Loucy (cell line): ENCODE measurements at regions not wholly inside any gene's neighbourhood (a gene's known extent, or its start where the extent isn't known, plus 50 kb on each side); places are given as distances from the start of the nearest gene placed in this dataset.

ENCODE experiments used
- H2AFZ ChIP-seq: fragments of 200-600 bp; sonication (generic); 2 replicates; pipeline ENCODE4 v1.6.0; 2016; ENCODE audit warnings: antibody characterized with exemption, mild to moderate bottlenecking, low read length, moderate library complexity
- H3F3A ChIP-seq: fragments of 200-600 bp; 2 replicates; pipeline ENCODE4 v1.6.0; 2016; ENCODE audit warnings: antibody characterized with exemption, low read depth, mild to moderate bottlenecking
- H3K27me3 ChIP-seq: fragments of 200-600 bp; sonication (generic); 2 replicates; pipeline ENCODE4 v1.6.1; 2014; ENCODE audit warnings: low read length, mild to moderate bottlenecking; ENCODE audit not compliant: insufficient read depth, poor library complexity, severe bottlenecking
- H3K36me3 ChIP-seq: fragments of 200-600 bp; sonication (generic); 2 replicates; pipeline ENCODE4 v1.6.1; 2016; ENCODE audit warnings: low read length; ENCODE audit not compliant: insufficient read depth
- H3K4me1 ChIP-seq: fragments of 200-600 bp; sonication (generic); 2 replicates; pipeline ENCODE4 v1.5.1; 2014; ENCODE audit warnings: low read length, mild to moderate bottlenecking; ENCODE audit not compliant: insufficient read depth, poor library complexity, severe bottlenecking
- H3K4me2 ChIP-seq: fragments of 200-600 bp; sonication (generic); 2 replicates; pipeline ENCODE4 v1.6.0; 2014; ENCODE audit warnings: antibody characterized with exemption, low read length, low read depth, mild to moderate bottlenecking; ENCODE audit not compliant: poor library complexity, severe bottlenecking
- H3K4me3 ChIP-seq: fragments of 200-600 bp; sonication (generic); 2 replicates; pipeline ENCODE4 v1.5.1; 2014; ENCODE audit warnings: low read length, mild to moderate bottlenecking, mixed read lengths; ENCODE audit not compliant: poor library complexity, severe bottlenecking
- H3K79me2 ChIP-seq: fragments of 200-600 bp; sonication (generic); 2 replicates; pipeline ENCODE4 v1.6.1; 2014; ENCODE audit warnings: low read length; ENCODE audit not compliant: insufficient read depth
- H3K9ac ChIP-seq: fragments of 200-600 bp; sonication (generic); 2 replicates; pipeline ENCODE4 v1.6.0; 2014; ENCODE audit warnings: mild to moderate bottlenecking, low read depth, low read length, moderate library complexity; ENCODE audit not compliant: poor library complexity, severe bottlenecking
- H3K9me2 ChIP-seq: fragments of 200-600 bp; sonication (generic); replicated peaks from 2 replicates; pipeline ENCODE4 v1.6.1; 2016; ENCODE audit warnings: low read depth, low read length, mixed read lengths
- H3K9me3 ChIP-seq: fragments of 200-600 bp; sonication (generic); 2 replicates; pipeline ENCODE4 v1.6.1; 2014; ENCODE audit warnings: mild to moderate bottlenecking, antibody characterized with exemption, low read length, low read depth; ENCODE audit not compliant: insufficient read depth
- H4K20me1 ChIP-seq: fragments of 200-600 bp; sonication (generic); 2 replicates; pipeline ENCODE4 v1.6.0; 2014; ENCODE audit warnings: antibody characterized with exemption, low read length, mild to moderate bottlenecking; ENCODE audit not compliant: insufficient read depth, poor library complexity, severe bottlenecking
- EZH2phosphoT487 ChIP-seq: fragments of 200-600 bp; IDR thresholded peaks from 2 replicates; pipeline ENCODE4 v1.6.1; 2018; ENCODE audit warnings: antibody characterized with exemption, mild to moderate bottlenecking, moderate library complexity, borderline replicate concordance
- TF ChIP-seq, protein P1 (sequence below): fragments of 200-600 bp; sonication (generic); conservative IDR thresholded peaks from 2 replicates; pipeline ENCODE4 v1.5.1; 2014; ENCODE audit warnings: mild to moderate bottlenecking, antibody characterized with exemption, low read length

DNA sequence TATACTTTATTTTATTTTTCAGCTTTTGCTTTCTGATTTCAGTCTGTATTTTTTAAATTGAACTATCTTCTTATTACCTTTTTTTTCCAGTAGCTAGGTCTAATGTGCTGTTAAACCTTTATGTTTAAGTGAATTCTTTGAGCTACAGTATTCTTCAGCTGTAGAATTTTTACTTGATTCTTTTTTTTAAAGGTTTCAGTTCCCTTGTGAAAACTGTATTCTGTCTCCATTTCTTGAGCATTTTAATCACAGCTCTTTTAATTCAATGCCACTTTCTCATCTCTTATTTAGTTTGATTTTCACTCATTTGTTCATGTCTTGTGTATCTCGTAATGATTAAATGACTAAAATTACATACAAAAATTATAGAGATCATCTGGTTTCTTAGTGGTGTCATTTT is 233.8 kb downstream of the MTRR start:
- H3K4me1 ChIP-seq = no peaks in the 10 kb centered on the region
- H3K27me3 ChIP-seq = no peaks in the 10 kb centered on the region
- no peaks in the 10 kb centered on the region for H3K9me3 ChIP-seq
- no peaks in the 10 kb centered on the region for H3K9me2 ChIP-seq
- H4K20me1 ChIP-seq = no peaks in the 10 kb centered on the region
- no peaks in the 10 kb centered on the region for H3K36me3 ChIP-seq
- no peak overlapping the region for H3K4me2 ChIP-seq
- no peak overlapping the region for H3K9ac ChIP-seq
- H3F3A ChIP-seq = no peaks in the 10 kb centered on the region
- no peaks in the 10 kb centered on the region for H3K79me2 ChIP-seq
- TF ChIP-seq, protein P1, sequence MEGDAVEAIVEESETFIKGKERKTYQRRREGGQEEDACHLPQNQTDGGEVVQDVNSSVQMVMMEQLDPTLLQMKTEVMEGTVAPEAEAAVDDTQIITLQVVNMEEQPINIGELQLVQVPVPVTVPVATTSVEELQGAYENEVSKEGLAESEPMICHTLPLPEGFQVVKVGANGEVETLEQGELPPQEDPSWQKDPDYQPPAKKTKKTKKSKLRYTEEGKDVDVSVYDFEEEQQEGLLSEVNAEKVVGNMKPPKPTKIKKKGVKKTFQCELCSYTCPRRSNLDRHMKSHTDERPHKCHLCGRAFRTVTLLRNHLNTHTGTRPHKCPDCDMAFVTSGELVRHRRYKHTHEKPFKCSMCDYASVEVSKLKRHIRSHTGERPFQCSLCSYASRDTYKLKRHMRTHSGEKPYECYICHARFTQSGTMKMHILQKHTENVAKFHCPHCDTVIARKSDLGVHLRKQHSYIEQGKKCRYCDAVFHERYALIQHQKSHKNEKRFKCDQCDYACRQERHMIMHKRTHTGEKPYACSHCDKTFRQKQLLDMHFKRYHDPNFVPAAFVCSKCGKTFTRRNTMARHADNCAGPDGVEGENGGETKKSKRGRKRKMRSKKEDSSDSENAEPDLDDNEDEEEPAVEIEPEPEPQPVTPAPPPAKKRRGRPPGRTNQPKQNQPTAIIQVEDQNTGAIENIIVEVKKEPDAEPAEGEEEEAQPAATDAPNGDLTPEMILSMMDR = no peak
- no peak for TF ChIP-seq EZH2phosphoT487
- no peak overlapping the region for H2AFZ ChIP-seq
- no peak overlapping the region for H3K4me3 ChIP-seq

DNA sequence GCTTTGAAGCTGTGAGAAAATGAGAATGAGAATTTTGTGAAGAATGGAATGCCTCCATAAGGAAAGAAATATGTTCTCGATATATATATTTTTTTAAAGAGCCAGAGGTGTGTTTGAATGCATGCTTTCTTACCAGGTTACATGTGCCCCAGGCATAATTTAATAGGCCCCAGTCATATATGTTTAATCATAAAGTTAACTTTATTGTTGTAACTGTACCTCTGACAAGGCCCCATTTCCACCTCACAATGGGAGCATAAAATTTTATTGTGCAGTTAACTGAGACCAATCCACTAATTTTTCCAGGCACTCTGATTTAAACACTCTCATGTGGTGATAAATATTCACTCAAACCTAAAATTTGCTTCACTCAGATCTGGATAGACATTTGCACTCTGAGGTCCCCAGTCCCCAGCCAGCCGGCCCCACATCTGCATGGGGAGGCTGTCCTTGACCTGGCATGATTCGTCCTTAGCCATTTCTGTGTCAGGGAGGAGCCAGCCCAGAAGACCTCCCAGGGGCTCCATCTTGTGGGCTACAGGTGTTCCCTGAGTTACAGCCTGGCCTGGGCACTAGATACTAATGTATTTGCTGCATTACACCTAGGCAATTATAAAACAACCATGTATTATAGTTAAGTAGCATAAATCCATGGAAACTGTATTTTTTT is 245.8 kb downstream of the MTRR start:
- Histone ChIP-seq H3K9me3 (no peaks in the 10 kb centered on the region), H3K36me3 (no peaks in the 10 kb centered on the region), H3K9me2 (no peaks in the 10 kb centered on the region), H3K9ac (no peak overlapping the region), H3K4me2 (no peak overlapping the region), H3F3A (no peaks in the 10 kb centered on the region), H4K20me1 (no peaks in the 10 kb centered on the region), H3K27me3 (no peaks in the 10 kb centered on the region), H2AFZ (no peak overlapping the region), H3K4me1 (no peaks in the 10 kb centered on the region), H3K4me3 (no peak overlapping the region), H3K79me2 (no peaks in the 10 kb centered on the region)
- TF ChIP-seq EZH2phosphoT487 = no peak
- TF ChIP-seq, protein P1 = no peak

DNA sequence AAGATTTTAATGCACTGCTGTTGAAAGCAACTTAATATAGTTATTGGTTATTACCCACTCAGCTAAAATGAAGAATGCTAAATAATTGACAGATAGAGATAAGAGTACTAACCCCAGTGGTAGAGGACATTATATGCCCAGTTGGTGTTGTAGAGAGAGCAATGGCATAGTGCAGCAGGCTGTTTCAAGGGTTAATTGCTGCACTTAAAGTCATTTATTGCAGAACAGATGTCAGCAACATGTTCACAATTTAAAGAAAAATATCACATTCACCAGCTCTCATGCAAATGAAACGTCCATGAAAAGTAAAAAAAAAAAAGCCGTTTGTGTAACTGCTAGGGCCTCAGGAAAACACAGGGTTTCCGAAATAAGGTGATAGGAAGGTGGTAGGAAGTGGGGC is 254.6 kb downstream of the MTRR start:
- no peaks in the 10 kb centered on the region for H3K9me2 ChIP-seq
- no peak overlapping the region for H3K4me2 ChIP-seq
- no peak overlapping the region for H3K9ac ChIP-seq
- H3K9me3 ChIP-seq = no peaks in the 10 kb centered on the region
- no peaks in the 10 kb centered on the region for H3F3A ChIP-seq
- no peak overlapping the region for H3K4me3 ChIP-seq
- H4K20me1 ChIP-seq = no peaks in the 10 kb centered on the region
- no peaks in the 10 kb centered on the region for H3K79me2 ChIP-seq
- no peak overlapping the region for H2AFZ ChIP-seq
- no peaks in the 10 kb centered on the region for H3K4me1 ChIP-seq
- H3K27me3 ChIP-seq = no peaks in the 10 kb centered on the region
- no peak for TF ChIP-seq EZH2phosphoT487
- TF ChIP-seq, protein P1 = no peak
- H3K36me3 ChIP-seq = no peaks in the 10 kb centered on the region
